BLaER1 (cell line): ENCODE measurements at regions not wholly inside any gene's neighbourhood (a gene's known extent, or its start where the extent isn't known, plus 50 kb on each side); places are given as distances from the start of the nearest gene placed in this dataset.

ENCODE experiments used
- H3K27ac ChIP-seq: shearing (Covaris generic); formaldehyde crosslinking; 2 replicates; pipeline ENCODE4 v1.8.1; 2022
- H3K27me3 ChIP-seq: shearing (Covaris generic); formaldehyde crosslinking; 2 replicates; pipeline ENCODE4 v1.8.1; 2022
- H3K36me3 ChIP-seq: shearing (Covaris generic); formaldehyde crosslinking; 2 replicates; pipeline ENCODE4 v1.8.1; 2022
- H3K4me1 ChIP-seq: shearing (Covaris generic); formaldehyde crosslinking; 2 replicates; pipeline ENCODE4 v1.8.1; 2022
- H3K4me2 ChIP-seq: shearing (Covaris generic); formaldehyde crosslinking; 2 replicates; pipeline ENCODE4 v1.8.1; 2022
- H3K4me3 ChIP-seq: shearing (Covaris generic); formaldehyde crosslinking; 2 replicates; pipeline ENCODE4 v1.8.1; 2022
- H3K9ac ChIP-seq: shearing (Covaris generic); formaldehyde crosslinking; 2 replicates; pipeline ENCODE4 v1.8.1; 2022
- H3K9me3 ChIP-seq: shearing (Covaris generic); formaldehyde crosslinking; 2 replicates; pipeline ENCODE4 v1.8.1; 2022
- H4K20me1 ChIP-seq: shearing (Covaris generic); formaldehyde crosslinking; 2 replicates; pipeline ENCODE4 v1.8.1; 2022
- Cebpa-rat ChIP-seq: shearing (Covaris generic); IDR thresholded peaks from 2 replicates; pipeline ENCODE4 v1.8.1; 2022

DNA sequence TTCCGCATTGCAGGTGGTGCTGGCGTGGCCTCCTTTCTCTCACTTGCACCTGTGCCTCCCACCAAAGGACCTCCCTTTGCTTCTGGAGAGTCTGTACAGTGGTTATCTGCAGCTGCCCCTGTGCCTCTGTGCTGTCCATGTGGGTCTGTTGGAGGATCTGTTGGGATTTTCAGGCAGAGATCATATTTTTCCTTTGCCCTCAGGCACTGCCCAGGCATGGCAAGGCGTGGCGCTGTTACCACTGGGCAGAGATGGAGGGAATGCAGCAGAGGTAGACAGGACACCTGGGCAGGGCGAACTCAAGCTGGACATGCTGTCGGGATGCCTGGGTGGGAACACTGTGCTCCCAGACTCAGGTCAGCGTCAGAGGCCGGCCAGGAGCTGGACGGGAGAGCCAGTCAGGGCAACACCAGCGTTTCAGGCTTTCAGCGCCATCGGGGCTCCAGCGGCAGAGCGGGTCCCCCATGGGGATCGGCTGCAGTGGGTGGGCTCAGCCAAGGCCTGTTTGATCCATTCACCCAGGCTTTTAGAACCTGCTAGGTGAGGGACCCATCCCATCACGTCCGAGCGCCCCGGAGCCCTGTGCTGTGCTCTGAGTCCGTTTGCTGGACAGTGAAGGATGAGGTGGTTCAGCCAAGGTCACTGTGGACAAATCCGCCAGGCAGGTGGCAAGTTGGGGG is 718.9 kb downstream of the BRD1 start:
- Histone ChIP-seq H3K9me3 (no peaks in the 10 kb centered on the region), H3K27me3 (no peaks in the 10 kb centered on the region), H3K9ac (no peak overlapping the region), H3K4me1 (peaks cover 6% of the 10 kb centered on the region; the same call in 1 of the 2 replicates), H3K27ac (no peak overlapping the region), H4K20me1 (no peaks in the 10 kb centered on the region; the same call in 1 of the 2 replicates), H3K4me3 (no peak overlapping the region), H3K36me3 (no peaks in the 10 kb centered on the region), H3K4me2 (no peak overlapping the region)
- no peak for TF ChIP-seq Cebpa-rat

DNA sequence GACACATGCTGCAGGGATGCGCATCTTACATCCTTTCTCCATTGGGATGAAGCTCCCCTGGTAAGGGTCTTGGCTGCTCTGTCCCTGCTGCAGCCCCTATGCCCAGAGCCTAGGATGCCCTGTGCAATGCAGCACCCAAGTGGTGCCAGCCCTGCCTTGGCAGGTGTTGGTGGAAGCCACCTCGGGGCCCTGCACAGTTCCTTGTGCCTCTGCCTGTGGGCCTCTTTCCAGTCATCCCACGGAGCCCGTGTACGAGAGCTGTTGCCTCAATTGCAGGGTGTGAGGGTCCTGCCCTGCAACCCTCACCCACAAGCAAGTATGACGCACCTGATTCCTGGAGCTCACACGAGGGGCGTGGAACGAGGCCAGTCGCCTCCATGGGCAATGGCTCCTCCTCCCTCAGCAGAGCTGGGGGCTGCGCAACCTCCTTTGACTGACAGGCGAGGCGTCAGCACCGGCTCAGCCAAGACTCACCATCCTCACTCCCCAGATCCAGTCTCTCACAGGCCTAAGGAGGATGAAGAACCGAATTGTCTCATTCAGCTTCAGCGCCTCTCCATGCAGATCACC is 719.6 kb downstream of the BRD1 start:
- no peak overlapping the region for H3K9ac ChIP-seq
- no peak overlapping the region for H3K27ac ChIP-seq
- no peaks in the 10 kb centered on the region; the same call in 1 of the 2 replicates for H4K20me1 ChIP-seq
- peaks cover 6% of the 10 kb centered on the region; the same call in 1 of the 2 replicates for H3K4me1 ChIP-seq
- no peak overlapping the region for H3K4me2 ChIP-seq
- no peak for TF ChIP-seq Cebpa-rat
- H3K27me3 ChIP-seq, result no peaks in the 10 kb centered on the region
- no peak overlapping the region for H3K4me3 ChIP-seq
- H3K36me3 ChIP-seq, result no peaks in the 10 kb centered on the region
- H3K9me3 ChIP-seq, result no peaks in the 10 kb centered on the region

DNA sequence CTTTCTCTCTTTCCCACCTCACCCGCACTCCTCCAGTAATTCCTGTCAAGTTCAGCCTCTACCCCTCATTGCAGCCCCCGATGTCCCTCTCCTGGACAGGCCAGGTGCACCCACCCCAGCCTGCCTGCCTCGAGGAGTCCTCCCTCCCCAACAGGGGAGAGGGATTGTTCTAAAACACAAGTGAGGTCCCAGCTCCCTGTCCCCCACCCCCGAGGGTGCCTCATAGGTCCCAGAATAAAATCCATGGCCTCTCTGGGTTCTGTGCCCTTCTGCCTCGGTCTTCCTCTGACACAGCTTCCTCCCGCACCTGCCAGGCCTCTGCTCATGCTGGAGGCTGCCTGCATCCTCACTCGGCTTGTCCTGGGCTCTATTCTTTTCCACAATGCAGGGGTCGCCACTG is 720.1 kb downstream of the BRD1 start:
- peaks cover 10% of the 10 kb centered on the region for H3K4me1 ChIP-seq
- no peak overlapping the region for H3K27ac ChIP-seq
- no peak overlapping the region for H3K4me2 ChIP-seq
- no peak for TF ChIP-seq Cebpa-rat
- H3K36me3 ChIP-seq, result no peaks in the 10 kb centered on the region
- no peak overlapping the region for H3K4me3 ChIP-seq
- no peaks in the 10 kb centered on the region for H3K27me3 ChIP-seq
- no peaks in the 10 kb centered on the region; the same call in 1 of the 2 replicates for H4K20me1 ChIP-seq
- no peaks in the 10 kb centered on the region for H3K9me3 ChIP-seq
- no peak overlapping the region for H3K9ac ChIP-seq

DNA sequence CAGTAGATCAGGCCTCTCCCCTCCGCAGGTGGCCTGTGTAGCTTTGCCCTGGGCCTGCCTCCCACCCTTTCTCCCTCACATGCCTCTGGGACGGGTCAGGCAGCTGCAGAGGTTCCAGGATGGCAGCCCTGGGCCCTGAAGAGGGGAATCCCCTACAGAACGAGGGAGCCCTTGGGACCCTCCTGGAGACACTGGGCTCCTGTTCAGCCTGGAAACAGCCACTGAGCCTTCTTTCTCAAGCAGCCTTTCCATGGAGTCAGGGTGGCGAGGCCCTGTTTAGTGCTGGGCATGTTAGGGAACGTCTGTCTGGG is 720.9 kb downstream of the BRD1 start:
- Histone ChIP-seq H3K27me3 (no peaks in the 10 kb centered on the region; the same call in 1 of the 2 replicates), H3K27ac (no peak overlapping the region), H3K36me3 (no peaks in the 10 kb centered on the region), H3K4me2 (no peak overlapping the region), H3K4me1 (peaks cover 17% of the 10 kb centered on the region), H4K20me1 (no peaks in the 10 kb centered on the region; the same call in 1 of the 2 replicates), H3K9me3 (no peaks in the 10 kb centered on the region), H3K9ac (no peak overlapping the region), H3K4me3 (no peak overlapping the region)
- no peak for TF ChIP-seq Cebpa-rat

DNA sequence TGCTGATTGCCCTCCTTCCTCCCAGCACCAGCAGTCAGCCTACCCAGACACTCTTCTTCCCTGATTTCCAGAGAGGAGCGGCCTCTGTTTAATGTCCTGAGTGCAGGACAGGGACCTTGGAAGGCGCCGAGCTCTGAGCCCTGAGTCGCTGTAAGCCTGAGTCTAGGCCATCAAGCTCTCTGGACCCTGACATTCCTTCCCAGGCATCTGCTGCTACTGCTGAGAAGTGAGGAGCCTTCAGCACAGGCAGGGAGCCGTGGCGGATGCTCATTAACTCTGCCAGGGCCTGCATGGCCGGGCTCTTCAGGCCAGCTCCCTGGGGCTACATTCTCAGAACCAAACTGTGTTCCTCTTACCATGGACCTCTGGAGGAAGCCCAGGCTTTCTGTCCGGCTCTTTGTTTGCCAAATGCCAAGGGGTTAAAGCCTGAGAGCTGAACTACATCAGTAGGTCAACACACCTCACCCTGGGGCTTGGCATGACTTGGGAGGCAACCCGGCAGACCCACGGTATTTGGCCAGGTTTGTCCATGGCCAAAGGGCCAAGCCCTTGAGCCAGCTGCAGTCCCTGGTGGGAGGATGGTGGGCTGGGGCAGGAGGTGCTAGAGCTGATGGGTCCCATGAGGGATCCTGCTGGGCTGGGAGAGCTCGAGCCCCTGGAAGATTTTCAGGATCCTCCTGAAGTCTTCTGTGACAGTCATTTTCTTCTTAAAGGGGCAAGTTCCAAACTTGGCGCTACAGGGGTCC is 721.4 kb downstream of the BRD1 start:
- Histone ChIP-seq H3K4me1 (peaks cover 23% of the 10 kb centered on the region), H3K27ac (no peak overlapping the region), H3K36me3 (no peaks in the 10 kb centered on the region), H4K20me1 (no peaks in the 10 kb centered on the region; the same call in 1 of the 2 replicates), H3K4me2 (no peak overlapping the region), H3K27me3 (no peaks in the 10 kb centered on the region; the same call in 1 of the 2 replicates), H3K9me3 (no peaks in the 10 kb centered on the region), H3K4me3 (no peak overlapping the region), H3K9ac (no peak overlapping the region)
- TF ChIP-seq Cebpa-rat, result no peak

DNA sequence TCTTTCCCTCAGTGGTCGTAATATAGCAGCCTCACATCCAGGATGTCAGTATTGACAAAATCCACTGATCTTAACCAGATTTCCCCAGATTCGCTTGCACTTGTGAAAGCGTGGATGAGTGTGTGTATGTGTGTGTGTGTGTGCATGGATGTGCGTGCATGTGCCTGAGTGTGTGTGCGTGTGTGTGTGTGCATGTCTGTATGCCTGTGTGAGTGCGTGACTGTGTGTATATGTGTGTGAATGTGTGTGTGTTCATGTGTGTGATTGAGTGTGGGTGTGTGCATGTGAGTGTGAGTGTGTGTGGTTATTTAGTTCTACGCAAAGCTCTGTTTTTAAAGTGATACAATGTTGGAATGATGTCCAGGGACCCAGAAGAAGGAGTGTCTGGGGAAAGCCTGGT is 723.2 kb downstream of the BRD1 start:
- no peaks in the 10 kb centered on the region; the same call in 1 of the 2 replicates for H4K20me1 ChIP-seq
- H3K4me2 ChIP-seq, result no peak overlapping the region
- no peak overlapping the region for H3K9ac ChIP-seq
- no peak overlapping the region for H3K27ac ChIP-seq
- no peaks in the 10 kb centered on the region for H3K36me3 ChIP-seq
- no peaks in the 10 kb centered on the region for H3K9me3 ChIP-seq
- H3K4me1 ChIP-seq, result peaks cover 39% of the 10 kb centered on the region
- H3K4me3 ChIP-seq, result no peak overlapping the region
- no peak for TF ChIP-seq Cebpa-rat
- no peaks in the 10 kb centered on the region; the same call in 1 of the 2 replicates for H3K27me3 ChIP-seq

DNA sequence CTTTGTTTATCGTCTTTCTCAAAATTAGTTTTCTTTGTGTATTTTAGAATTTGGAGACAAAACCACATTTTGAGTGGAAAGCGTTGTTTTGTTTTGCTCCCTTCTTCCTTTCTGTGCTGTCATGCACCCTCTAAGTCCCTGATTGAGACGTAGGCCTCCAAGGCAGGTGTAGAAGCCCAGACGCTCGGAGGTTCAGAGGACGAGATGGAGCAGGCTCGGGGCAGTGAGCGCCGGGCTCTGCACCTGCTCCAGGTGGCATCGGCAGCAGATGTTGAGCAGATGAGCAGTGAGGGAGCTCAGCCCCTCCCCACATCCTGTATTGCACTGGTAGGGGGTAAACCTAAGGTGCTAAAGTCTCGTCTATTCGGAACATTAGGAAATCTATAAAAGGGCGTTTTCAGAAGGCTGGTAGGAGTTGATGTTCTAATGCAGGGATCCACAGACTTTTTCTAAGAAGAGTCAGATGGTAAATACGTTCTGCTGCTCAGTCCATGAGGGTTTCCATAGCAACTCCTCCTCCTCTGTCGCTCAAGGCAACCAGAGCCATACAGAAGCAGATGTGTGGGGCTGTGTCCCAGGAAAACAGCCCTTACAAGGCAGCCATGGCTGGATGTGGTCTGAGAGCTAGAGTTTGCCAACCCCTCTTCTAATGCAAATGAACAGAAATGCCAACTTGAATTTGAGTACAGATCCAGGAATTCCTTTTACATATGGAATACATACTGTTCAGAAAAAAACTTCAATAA is 724.2 kb downstream of the BRD1 start:
- no peak for TF ChIP-seq Cebpa-rat
- H3K4me2 ChIP-seq, result no peak overlapping the region
- no peaks in the 10 kb centered on the region; the same call in 1 of the 2 replicates for H3K27me3 ChIP-seq
- no peaks in the 10 kb centered on the region; the same call in 1 of the 2 replicates for H4K20me1 ChIP-seq
- H3K27ac ChIP-seq, result no peak overlapping the region
- no peak overlapping the region for H3K9ac ChIP-seq
- no peaks in the 10 kb centered on the region for H3K36me3 ChIP-seq
- H3K4me1 ChIP-seq, result peaks cover 39% of the 10 kb centered on the region
- no peak overlapping the region for H3K4me3 ChIP-seq
- no peaks in the 10 kb centered on the region for H3K9me3 ChIP-seq

DNA sequence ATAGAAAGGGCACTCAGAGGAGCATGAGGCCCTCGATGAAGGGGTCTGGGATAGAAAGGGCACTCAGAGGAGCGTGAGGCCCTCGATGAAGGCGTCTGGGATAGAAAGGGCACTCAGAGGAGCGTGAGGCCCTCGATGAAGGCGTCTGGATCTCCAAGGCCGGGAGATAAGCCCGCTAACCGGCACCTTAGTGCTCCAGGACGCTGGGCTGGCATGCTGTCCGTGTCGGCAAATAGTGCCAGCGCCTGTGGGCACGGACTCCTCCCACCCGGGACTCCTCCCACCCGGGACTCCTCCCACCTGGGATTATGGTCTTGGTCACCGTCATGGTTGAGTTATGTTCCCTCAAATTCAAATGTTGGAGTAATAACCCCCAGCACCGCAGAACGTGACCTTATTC is 725.3 kb downstream of the BRD1 start:
- Histone ChIP-seq H3K9ac (no peak overlapping the region), H3K9me3 (no peaks in the 10 kb centered on the region), H3K27ac (no peak overlapping the region), H3K27me3 (no peaks in the 10 kb centered on the region; the same call in 1 of the 2 replicates), H3K36me3 (no peaks in the 10 kb centered on the region), H4K20me1 (no peaks in the 10 kb centered on the region), H3K4me1 (peaks cover 39% of the 10 kb centered on the region), H3K4me2 (peak overlapping the region; percentile 35; the same call in 1 of the 2 replicates), H3K4me3 (no peak overlapping the region)
- no peak for TF ChIP-seq Cebpa-rat

DNA sequence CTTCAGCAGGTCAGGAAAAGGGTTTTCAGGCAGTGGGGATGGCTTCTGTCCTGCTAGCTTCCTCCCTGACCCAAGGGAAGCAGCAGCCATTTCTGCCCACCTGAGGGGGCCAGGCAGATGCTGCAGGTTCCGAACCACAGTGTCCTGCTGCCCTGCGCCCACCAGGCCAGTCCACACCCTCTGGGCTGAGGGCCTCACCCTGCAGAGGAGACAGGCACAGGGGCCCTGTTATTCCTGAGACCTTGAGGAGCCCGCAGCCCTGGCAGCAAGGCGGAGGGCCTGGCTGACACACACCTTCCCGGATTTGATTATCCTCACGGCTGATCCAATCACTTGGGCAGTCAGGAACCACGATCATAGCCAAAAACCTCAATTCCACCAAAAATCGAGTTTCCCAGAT is 725.8 kb downstream of the BRD1 start:
- Histone ChIP-seq H4K20me1 (no peaks in the 10 kb centered on the region), H3K9ac (no peak overlapping the region), H3K9me3 (no peaks in the 10 kb centered on the region), H3K27me3 (no peaks in the 10 kb centered on the region; the same call in 1 of the 2 replicates), H3K36me3 (no peaks in the 10 kb centered on the region), H3K4me2 (0 out of 2 replicates have a peak overlapping the region, but pooled peaks have one; percentile 35), H3K4me1 (peaks cover 38% of the 10 kb centered on the region), H3K4me3 (no peak overlapping the region), H3K27ac (no peak overlapping the region)
- TF ChIP-seq Cebpa-rat, result no peak
